ENCODE measurements at regions not wholly inside any gene's neighbourhood (a gene's known extent, or its start where the extent isn't known, plus 50 kb on each side); places are given as distances from the start of the nearest gene placed in this dataset.
"Not testable (repeated sequence)": the region's sequence is repeated elsewhere in the genome, so short reads cannot be mapped to it uniquely, and the experiment has no call there.

DNA sequence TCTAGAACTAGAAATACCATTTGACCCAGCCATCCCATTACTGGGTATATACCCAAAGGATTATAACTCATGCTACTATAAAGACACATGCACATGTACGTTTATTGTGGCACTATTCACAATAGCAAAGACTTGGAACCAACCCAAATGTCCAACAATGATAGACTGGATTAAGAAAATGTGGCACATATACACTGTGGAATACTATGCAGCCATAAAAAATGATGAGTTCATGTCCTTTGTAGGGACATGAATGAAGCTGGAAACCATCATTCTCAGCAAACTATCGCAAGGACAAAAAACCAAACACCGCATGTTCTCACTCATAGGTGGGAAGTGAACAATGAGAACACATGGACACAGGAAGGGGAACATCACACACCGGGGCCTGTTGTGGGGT lies 231.5 kb downstream of the GATA3 start:
- TF ChIP-seq CTCF (IDR thresholded peaks at IDR 0.05); POLR2AphosphoS5 (IDR thresholded peaks at IDR 0.05; ENCODE audit: insufficient read depth in 1 of 2, low read depth in 1 of 2); POLR2A (IDR thresholded peaks at IDR 0.05): not testable (repeated sequence)
